Left lung (tissue), 4 donors: ENCODE measurements at regions not wholly inside any gene's neighbourhood (a gene's known extent, or its start where the extent isn't known, plus 50 kb on each side); places are given as distances from the start of the nearest gene placed in this dataset.

ENCODE experiments used
- ATAC-seq: fragments of 200-7000 bp; cut with Tn5 transposase; one replicate; pipeline ENCODE4 v1.9.1; 2020; ENCODE audit warnings: moderate library complexity
- DNase-seq, 4 donors: peaks; one replicate each; pipeline ENCODE4 v3.0.0-alpha.2; 2013 to 2020
- H3K27ac ChIP-seq, 2 donors: fragments of 200-600 bp; sonication (generic) in 1 of 2; one replicate each; pipeline versions ENCODE4 v1.5.0 to v1.8.0; 2020 to 2021
- H3K27me3 ChIP-seq, 2 donors: fragments of 200-600 bp; sonication (generic) in 1 of 2; one replicate each; pipeline versions ENCODE4 v1.5.0 to v1.8.0; 2020 to 2021
- H3K36me3 ChIP-seq, 2 donors: fragments of 200-600 bp; sonication (generic) in 1 of 2; one replicate each; pipeline versions ENCODE4 v1.5.0 to v1.8.0; 2020 to 2021
- H3K4me1 ChIP-seq, 2 donors: fragments of 200-600 bp; one replicate each; pipeline ENCODE4 v1.8.0; 2021
- H3K4me3 ChIP-seq, 2 donors: fragments of 200-600 bp; sonication (generic) in 1 of 2; one replicate each; pipeline versions ENCODE4 v1.5.0 to v1.8.0; 2020 to 2021; ENCODE audit warnings: mild to moderate bottlenecking in 1 of 2
- H3K9me3 ChIP-seq, 2 donors: fragments of 200-600 bp; sonication (generic) in 1 of 2; one replicate each; pipeline versions ENCODE4 v1.5.0 to v1.8.0; 2020 to 2021
- CTCF ChIP-seq, 2 donors: fragments of 200-600 bp; sonication (generic) in 1 of 2; IDR thresholded peaks; one replicate each; pipeline versions ENCODE4 v1.5.0 to v1.8.0; 2021; ENCODE audit warnings: antibody characterized with exemption in 2 of 2
- intact Hi-C, 2 donors: fragments of 100-400 bp; cut with DNase I; formaldehyde crosslinking; loops; one replicate each; pipeline versions ENCODE4 v1.11.2 to v1.14.2; 2022
- donor health status: DM: no; HTN: yes; CAD: no.
- donor health status: DM: no; HTN: no; CAD: no.

DNA sequence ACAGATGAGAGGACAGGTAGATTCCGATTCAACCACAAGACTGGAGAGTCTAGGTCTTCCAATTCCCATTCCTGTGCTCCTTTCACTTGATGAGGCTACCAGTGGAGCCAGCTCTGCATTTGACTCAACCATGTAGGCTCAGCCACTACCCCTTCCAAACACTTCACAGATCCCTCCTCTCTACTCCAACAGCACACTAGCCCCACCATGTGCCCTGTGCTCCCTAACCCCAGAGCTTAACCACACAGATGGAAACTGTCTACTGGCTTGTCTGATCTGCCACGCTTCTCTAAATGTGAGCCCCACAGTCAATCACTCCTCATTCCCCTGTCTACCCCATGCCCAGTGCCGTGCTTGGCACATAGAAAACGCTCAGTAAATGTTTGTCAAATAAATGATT, 508.2 kb downstream of the CDK5RAP2 start:
- H3K27ac ChIP-seq, result no peak overlapping the region
- H3K4me3 ChIP-seq, result no peak overlapping the region
- no peaks in the 10 kb centered on the region for H3K27me3 ChIP-seq
- H3K9me3 ChIP-seq, result no peaks in the 10 kb centered on the region
- DNase-seq (no peak), ATAC-seq (no peak)
- intact Hi-C loops, result no loop called here
- H3K36me3 ChIP-seq, result no peaks in the 10 kb centered on the region
- TF ChIP-seq CTCF (IDR thresholded peaks at IDR 0.05), result no peak
- H3K4me1 ChIP-seq, result no peaks in the 10 kb centered on the region

DNA sequence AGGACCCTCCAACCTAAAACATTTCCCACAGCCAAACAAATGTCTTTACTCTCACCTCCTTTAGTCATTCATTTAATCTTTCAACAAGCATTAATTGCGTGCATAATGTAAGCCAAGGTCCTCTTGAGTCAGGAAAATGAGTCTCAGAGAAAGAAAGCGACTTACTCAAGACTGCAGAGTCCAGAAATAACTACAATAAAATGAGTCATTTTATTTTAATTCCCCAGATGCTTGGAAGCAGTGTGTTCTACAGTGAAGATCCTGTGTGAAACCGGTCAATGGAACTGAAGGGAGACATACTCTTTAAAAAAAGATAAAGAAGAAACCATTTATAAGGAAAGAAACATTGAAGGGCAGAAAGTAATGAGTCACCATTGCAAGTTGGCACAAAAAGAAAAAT, 513.7 kb downstream of the CDK5RAP2 start:
- Histone ChIP-seq H3K9me3 (peaks cover 0 to 1% of the 10 kb centered on the region in 2 donors), H3K27ac (no peak overlapping the region), H3K4me3 (no peak overlapping the region), H3K27me3 (no peaks in the 10 kb centered on the region), H3K36me3 (no peaks in the 10 kb centered on the region), H3K4me1 (no peaks in the 10 kb centered on the region)
- no peak for TF ChIP-seq CTCF (IDR thresholded peaks at IDR 0.05)
- DNase-seq (no peak), ATAC-seq (no peak)
- intact Hi-C loops, result no loop called here

DNA sequence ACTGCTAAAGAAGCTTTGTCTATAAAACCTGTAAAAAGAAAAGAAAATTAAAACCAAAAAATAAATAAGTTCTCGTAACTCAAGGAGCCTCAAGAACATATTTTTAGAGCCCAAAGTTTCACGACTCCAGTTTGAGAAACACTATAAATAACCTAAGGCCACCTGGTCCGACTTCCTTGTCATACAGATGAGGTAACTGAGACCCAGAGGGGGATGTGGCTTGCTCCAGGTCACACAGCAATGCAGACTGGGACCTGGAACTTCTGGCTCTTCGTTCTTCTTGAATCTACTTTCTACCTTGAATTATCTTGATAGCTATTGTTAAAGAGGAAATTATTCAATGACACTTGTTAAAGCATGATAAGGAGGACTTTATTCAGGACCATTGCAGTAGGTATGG, 514.8 kb downstream of the CDK5RAP2 start:
- Histone ChIP-seq H3K27me3 (no peaks in the 10 kb centered on the region), H3K27ac (no peak overlapping the region), H3K4me1 (no peaks in the 10 kb centered on the region), H3K4me3 (no peak overlapping the region), H3K9me3 (peaks cover 0 to 1% of the 10 kb centered on the region in 2 donors), H3K36me3 (no peaks in the 10 kb centered on the region)
- DNase-seq (no peak), ATAC-seq (no peak)
- TF ChIP-seq CTCF (IDR thresholded peaks at IDR 0.05), result no peak
- intact Hi-C loops, result no loop called here

DNA sequence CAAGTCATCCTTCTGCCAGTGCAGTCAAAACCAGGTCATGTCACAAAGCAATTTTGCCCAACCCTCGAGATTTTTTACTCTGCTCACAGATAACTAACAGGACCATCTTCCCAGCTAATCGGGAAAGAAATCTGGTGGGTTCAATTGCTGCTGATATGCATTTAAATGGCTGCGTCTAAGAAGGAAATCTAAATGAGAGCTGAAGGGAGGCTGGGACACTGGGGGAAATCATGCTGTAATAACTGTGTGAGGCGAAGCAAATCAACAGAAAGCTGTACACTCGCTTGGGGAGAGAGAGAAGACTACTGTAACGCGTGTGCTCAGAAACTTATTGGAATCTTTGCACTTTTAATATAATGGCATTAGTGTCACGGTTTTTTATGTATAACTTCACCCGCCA, 535.0 kb downstream of the CDK5RAP2 start:
- Histone ChIP-seq H3K27me3 (no peaks in the 10 kb centered on the region), H3K4me3 (no peak overlapping the region), H3K36me3 (no peaks in the 10 kb centered on the region), H3K4me1 (no peaks in the 10 kb centered on the region), H3K9me3 (peaks cover 0 to 5% of the 10 kb centered on the region in 2 donors), H3K27ac (no peak overlapping the region)
- no peak for TF ChIP-seq CTCF (IDR thresholded peaks at IDR 0.05)
- intact Hi-C loops, result no loop called here
- no peak for DNase-seq
- ATAC-seq, result no peak

GRCh38 chr9:120043448-120043847, 536.5 kb downstream of the CDK5RAP2 start:
- H3K36me3 ChIP-seq, result no peaks in the 10 kb centered on the region
- peaks cover 0 to 5% of the 10 kb centered on the region in 2 donors for H3K9me3 ChIP-seq
- H3K4me1 ChIP-seq, result no peaks in the 10 kb centered on the region
- no peak for TF ChIP-seq CTCF (IDR thresholded peaks at IDR 0.05)
- DNase-seq (no peak), ATAC-seq (no peak)
- H3K4me3 ChIP-seq, result no peak overlapping the region
- H3K27ac ChIP-seq, result no peak overlapping the region
- no peaks in the 10 kb centered on the region for H3K27me3 ChIP-seq
- intact Hi-C loops, result no loop called here
